ENCODE measurements at regions not wholly inside any gene's neighbourhood (a gene's known extent, or its start where the extent isn't known, plus 50 kb on each side); places are given as distances from the start of the nearest gene placed in this dataset.

DNA sequence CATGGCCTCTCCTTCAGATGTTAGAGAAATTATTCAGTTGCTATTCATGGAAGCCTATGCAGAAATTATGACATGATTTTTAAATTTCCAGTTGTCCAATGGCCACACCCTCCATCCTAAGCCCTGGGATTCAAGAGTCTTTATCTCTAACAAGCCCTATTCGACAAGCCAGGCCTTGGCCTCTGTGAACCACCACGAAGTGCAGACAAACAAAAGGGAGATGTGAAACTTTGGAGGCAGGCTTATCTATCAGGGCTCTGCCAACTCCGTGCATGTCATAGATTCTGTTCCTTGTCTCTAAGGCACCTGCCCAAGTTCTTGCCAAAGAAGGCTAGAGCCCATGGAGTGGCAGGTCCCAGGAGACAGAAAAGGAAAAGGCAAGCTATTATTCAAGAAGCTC is 212.4 kb upstream of the ADAMTS9 start:
- TF ChIP-seq POLR2AphosphoS5 (IDR thresholded peaks at IDR 0.05; ENCODE audit: low read depth): no peak
- TF ChIP-seq, protein P1, sequence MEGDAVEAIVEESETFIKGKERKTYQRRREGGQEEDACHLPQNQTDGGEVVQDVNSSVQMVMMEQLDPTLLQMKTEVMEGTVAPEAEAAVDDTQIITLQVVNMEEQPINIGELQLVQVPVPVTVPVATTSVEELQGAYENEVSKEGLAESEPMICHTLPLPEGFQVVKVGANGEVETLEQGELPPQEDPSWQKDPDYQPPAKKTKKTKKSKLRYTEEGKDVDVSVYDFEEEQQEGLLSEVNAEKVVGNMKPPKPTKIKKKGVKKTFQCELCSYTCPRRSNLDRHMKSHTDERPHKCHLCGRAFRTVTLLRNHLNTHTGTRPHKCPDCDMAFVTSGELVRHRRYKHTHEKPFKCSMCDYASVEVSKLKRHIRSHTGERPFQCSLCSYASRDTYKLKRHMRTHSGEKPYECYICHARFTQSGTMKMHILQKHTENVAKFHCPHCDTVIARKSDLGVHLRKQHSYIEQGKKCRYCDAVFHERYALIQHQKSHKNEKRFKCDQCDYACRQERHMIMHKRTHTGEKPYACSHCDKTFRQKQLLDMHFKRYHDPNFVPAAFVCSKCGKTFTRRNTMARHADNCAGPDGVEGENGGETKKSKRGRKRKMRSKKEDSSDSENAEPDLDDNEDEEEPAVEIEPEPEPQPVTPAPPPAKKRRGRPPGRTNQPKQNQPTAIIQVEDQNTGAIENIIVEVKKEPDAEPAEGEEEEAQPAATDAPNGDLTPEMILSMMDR (IDR thresholded peaks at IDR 0.05; ENCODE audit: insufficient read depth, low read length): no peak
- TF ChIP-seq, protein P2, sequence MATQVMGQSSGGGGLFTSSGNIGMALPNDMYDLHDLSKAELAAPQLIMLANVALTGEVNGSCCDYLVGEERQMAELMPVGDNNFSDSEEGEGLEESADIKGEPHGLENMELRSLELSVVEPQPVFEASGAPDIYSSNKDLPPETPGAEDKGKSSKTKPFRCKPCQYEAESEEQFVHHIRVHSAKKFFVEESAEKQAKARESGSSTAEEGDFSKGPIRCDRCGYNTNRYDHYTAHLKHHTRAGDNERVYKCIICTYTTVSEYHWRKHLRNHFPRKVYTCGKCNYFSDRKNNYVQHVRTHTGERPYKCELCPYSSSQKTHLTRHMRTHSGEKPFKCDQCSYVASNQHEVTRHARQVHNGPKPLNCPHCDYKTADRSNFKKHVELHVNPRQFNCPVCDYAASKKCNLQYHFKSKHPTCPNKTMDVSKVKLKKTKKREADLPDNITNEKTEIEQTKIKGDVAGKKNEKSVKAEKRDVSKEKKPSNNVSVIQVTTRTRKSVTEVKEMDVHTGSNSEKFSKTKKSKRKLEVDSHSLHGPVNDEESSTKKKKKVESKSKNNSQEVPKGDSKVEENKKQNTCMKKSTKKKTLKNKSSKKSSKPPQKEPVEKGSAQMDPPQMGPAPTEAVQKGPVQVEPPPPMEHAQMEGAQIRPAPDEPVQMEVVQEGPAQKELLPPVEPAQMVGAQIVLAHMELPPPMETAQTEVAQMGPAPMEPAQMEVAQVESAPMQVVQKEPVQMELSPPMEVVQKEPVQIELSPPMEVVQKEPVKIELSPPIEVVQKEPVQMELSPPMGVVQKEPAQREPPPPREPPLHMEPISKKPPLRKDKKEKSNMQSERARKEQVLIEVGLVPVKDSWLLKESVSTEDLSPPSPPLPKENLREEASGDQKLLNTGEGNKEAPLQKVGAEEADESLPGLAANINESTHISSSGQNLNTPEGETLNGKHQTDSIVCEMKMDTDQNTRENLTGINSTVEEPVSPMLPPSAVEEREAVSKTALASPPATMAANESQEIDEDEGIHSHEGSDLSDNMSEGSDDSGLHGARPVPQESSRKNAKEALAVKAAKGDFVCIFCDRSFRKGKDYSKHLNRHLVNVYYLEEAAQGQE (IDR thresholded peaks at IDR 0.05; ENCODE audit: insufficient replicate concordance, low read depth): no peak
- Histone ChIP-seq H3K27ac (replicated peaks) (no peak overlapping the region), H3K27me3 (ENCODE audit: insufficient read depth, poor library complexity, severe bottlenecking) (no peaks in the 10 kb centered on the region), H3K4me3 (replicated peaks; ENCODE audit: insufficient read depth, low read length) (no peak overlapping the region)
- DNase-seq (ENCODE audit: low read depth in 1 of 2, low spot score in 1 of 2): no peak

GRCh38 chr3:64898941-64899340 is 211.1 kb upstream of the ADAMTS9 start:
- H3K4me3 ChIP-seq (replicated peaks; ENCODE audit: insufficient read depth, low read length): no peak overlapping the region
- H3K27ac ChIP-seq (replicated peaks): no peak overlapping the region
- no peak for DNase-seq (ENCODE audit: low read depth in 1 of 2, low spot score in 1 of 2)
- no peak for TF ChIP-seq GABPA (IDR thresholded peaks at IDR 0.05; ENCODE audit: low read depth)
- no peaks in the 10 kb centered on the region for H3K27me3 ChIP-seq (ENCODE audit: insufficient read depth, poor library complexity, severe bottlenecking)

GRCh38 chr3:64895991-64896895 is 208.4 kb upstream of the ADAMTS9 start:
- TF ChIP-seq, protein P1 (IDR thresholded peaks at IDR 0.05; ENCODE audit: insufficient read depth, low read length): no peak
- TF ChIP-seq POLR2AphosphoS5 (IDR thresholded peaks at IDR 0.05; ENCODE audit: low read depth) (no peak), GABPA (IDR thresholded peaks at IDR 0.05; ENCODE audit: low read depth) (no peak), SPI1 (IDR thresholded peaks at IDR 0.05; ENCODE audit: borderline replicate concordance, low read depth) (no peak)
- TF ChIP-seq, protein P2 (IDR thresholded peaks at IDR 0.05; ENCODE audit: insufficient replicate concordance, low read depth): no peak
- Histone ChIP-seq H3K4me3 (replicated peaks; ENCODE audit: insufficient read depth, low read length) (no peak overlapping the region), H3K27me3 (ENCODE audit: insufficient read depth, poor library complexity, severe bottlenecking) (no peaks in the 10 kb centered on the region), H3K27ac (replicated peaks) (no peak overlapping the region)
- no peak for DNase-seq (ENCODE audit: low read depth in 1 of 2, low spot score in 1 of 2)

DNA sequence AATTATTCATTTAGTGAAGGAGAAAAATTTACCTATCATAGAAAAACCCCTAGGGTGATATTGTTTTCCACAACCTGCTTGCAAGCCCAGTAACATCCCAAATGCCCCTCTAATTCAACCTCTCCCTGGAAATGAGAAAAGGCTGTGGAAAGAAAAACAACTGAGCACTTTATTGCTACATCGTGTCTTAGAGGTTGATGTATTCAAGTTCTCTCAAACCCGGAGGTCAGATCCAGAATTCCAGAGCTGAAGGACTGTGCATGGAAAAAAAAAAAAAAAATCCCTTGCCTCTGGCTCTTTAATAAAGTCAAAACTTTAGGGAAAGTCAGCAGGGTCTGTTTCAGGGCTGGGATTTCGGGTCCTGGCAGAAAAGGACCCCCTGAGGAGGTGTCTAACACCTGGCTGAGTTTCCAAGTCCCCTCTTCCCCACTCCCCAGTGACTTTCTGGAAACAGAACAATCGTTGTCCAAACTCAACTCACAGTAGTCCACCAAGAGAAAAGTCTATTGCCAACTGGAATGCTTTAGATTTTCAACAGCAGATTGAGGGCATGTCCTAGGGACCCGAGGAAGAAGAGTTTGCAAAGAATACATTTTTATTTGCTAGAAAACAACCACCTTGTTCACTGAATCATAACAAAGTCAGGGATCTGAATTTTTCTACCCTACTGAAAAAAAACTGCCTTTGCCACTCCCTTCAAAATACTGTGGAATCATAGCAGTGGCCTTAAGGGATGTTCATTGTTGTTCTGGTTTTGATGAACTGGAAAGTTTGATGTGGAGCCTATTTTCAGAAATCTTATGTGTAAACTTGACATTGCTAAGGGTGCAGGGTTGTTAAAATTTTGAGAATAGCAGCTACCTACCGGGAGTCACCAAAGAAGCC is 207.5 kb upstream of the ADAMTS9 start:
- DNase-seq (ENCODE audit: low read depth in 1 of 2, low spot score in 1 of 2): no peak
- Histone ChIP-seq H3K27ac (replicated peaks) (no peak overlapping the region), H3K4me3 (replicated peaks; ENCODE audit: insufficient read depth, low read length) (no peak overlapping the region), H3K27me3 (ENCODE audit: insufficient read depth, poor library complexity, severe bottlenecking) (no peaks in the 10 kb centered on the region)
- no peak for TF ChIP-seq POLR2AphosphoS5 (IDR thresholded peaks at IDR 0.05; ENCODE audit: low read depth)
- TF ChIP-seq, protein P2 (IDR thresholded peaks at IDR 0.05; ENCODE audit: insufficient replicate concordance, low read depth): no peak
- no peak for TF ChIP-seq SPI1 (IDR thresholded peaks at IDR 0.05; ENCODE audit: borderline replicate concordance, low read depth)
- TF ChIP-seq GABPA (IDR thresholded peaks at IDR 0.05; ENCODE audit: low read depth): no peak
- TF ChIP-seq, protein P1 (IDR thresholded peaks at IDR 0.05; ENCODE audit: insufficient read depth, low read length): no peak

Data from HL-60 (cell line).